ENCODE measurements at regions not wholly inside any gene's neighbourhood (a gene's known extent, or its start where the extent isn't known, plus 50 kb on each side); places are given as distances from the start of the nearest gene placed in this dataset.

DNA sequence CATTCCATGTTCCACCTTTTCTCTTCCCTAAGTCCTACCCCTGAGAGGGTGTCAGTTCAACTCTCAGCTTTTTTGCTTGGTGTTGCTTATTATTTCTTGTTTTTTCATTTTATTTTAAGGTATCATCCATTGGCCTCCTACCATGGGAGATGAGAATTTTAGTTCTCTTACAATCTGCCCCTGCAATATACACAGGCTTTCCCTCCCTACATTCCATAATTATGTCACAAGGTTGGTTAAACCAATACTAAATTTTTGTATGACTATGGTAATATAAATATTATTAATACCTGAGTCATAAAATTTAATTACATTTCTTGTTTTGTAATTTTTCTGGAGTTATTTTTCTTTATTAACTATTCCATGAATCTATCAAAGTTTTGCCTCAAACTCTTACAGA, 216.2 kb downstream of the SNX19 start:
- TF ChIP-seq, protein P1, sequence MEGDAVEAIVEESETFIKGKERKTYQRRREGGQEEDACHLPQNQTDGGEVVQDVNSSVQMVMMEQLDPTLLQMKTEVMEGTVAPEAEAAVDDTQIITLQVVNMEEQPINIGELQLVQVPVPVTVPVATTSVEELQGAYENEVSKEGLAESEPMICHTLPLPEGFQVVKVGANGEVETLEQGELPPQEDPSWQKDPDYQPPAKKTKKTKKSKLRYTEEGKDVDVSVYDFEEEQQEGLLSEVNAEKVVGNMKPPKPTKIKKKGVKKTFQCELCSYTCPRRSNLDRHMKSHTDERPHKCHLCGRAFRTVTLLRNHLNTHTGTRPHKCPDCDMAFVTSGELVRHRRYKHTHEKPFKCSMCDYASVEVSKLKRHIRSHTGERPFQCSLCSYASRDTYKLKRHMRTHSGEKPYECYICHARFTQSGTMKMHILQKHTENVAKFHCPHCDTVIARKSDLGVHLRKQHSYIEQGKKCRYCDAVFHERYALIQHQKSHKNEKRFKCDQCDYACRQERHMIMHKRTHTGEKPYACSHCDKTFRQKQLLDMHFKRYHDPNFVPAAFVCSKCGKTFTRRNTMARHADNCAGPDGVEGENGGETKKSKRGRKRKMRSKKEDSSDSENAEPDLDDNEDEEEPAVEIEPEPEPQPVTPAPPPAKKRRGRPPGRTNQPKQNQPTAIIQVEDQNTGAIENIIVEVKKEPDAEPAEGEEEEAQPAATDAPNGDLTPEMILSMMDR (conservative IDR thresholded peaks at IDR 0.05) = no peak
- no peak for TF ChIP-seq ZFX (IDR thresholded peaks at IDR 0.05)

All from C4-2B (cell line).